OCI-LY7 (cell line): ENCODE measurements at regions not wholly inside any gene's neighbourhood (a gene's known extent, or its start where the extent isn't known, plus 50 kb on each side); places are given as distances from the start of the nearest gene placed in this dataset.

Experiments used
- BruUV-seq: library from RNA; stranded (reverse); fragments of 400-500 nt; replicated peaks from 2 replicates; lab custom pipeline; 2021; lab: Mats Ljungman, UMichigan
- CTCF ChIA-PET: fragments of 300-600 bp; sonication (Branson Sonifier 250); formaldehyde crosslinking; loops from one replicate; lab custom pipeline; 2022; ENCODE audit warnings: antibody characterized with exemption; ENCODE audit not compliant: unreplicated experiment; lab: Charles Lee
- POLR2A ChIA-PET: fragments of 300-600 bp; sonication (Branson Sonifier 250); formaldehyde crosslinking; loops from one replicate; lab custom pipeline; 2022; ENCODE audit warnings: antibody characterized with exemption; lab: Charles Lee
- DNase-seq: peaks from one replicate; pipeline ENCODE4 v3.0.0-alpha.2; 2015; ENCODE audit warnings: low spot score
- H2AFZ ChIP-seq: fragments of 200-600 bp; sonication (generic), shearing (Covaris generic); 2 replicates; pipeline ENCODE4 v1.6.1; 2014; ENCODE audit warnings: mild to moderate bottlenecking, antibody characterized with exemption, low read length, moderate library complexity
- H3K27ac ChIP-seq: fragments of 200-600 bp; sonication (generic); 2 replicates; pipeline ENCODE4 v1.5.1; 2014; ENCODE audit warnings: mixed run types, low read depth, mild to moderate bottlenecking, moderate library complexity, low read length, inconsistent platforms; ENCODE audit not compliant: poor library complexity, severe bottlenecking
- H3K36me3 ChIP-seq: fragments of 200-600 bp; sonication (generic); 2 replicates; pipeline ENCODE4 v1.6.1; 2014; ENCODE audit warnings: mild to moderate bottlenecking, antibody characterized with exemption, low read length, moderate library complexity, mixed read lengths; ENCODE audit not compliant: insufficient read depth
- H3K4me1 ChIP-seq: fragments of 200-600 bp; sonication (generic); 2 replicates; pipeline ENCODE4 v1.5.1; 2014; ENCODE audit warnings: mild to moderate bottlenecking, low read length; ENCODE audit not compliant: insufficient read depth, poor library complexity, severe bottlenecking
- H3K4me2 ChIP-seq: fragments of 200-600 bp; sonication (generic); 2 replicates; pipeline ENCODE4 v1.6.1; 2014; ENCODE audit warnings: mild to moderate bottlenecking, low read length
- H3K4me3 ChIP-seq: fragments of 200-600 bp; sonication (generic); 2 replicates; pipeline ENCODE4 v1.5.1; 2014; ENCODE audit warnings: mild to moderate bottlenecking, low read depth, low read length; ENCODE audit not compliant: poor library complexity, severe bottlenecking
- H3K79me2 ChIP-seq: fragments of 200-600 bp; sonication (generic); 2 replicates; pipeline ENCODE4 v1.6.1; 2016; ENCODE audit warnings: low read depth, mild to moderate bottlenecking, low read length, moderate library complexity, mixed read lengths; ENCODE audit not compliant: insufficient read depth
- H3K9me2 ChIP-seq: fragments of 200-600 bp; sonication (generic); 2 replicates; pipeline ENCODE4 v1.6.1; 2016; ENCODE audit warnings: mild to moderate bottlenecking, low read length, mixed read lengths; ENCODE audit not compliant: insufficient read depth
- H3K9me3 ChIP-seq: fragments of 200-600 bp; sonication (generic); 2 replicates; pipeline ENCODE4 v1.6.1; 2014; ENCODE audit warnings: mild to moderate bottlenecking, mixed run types, low read length, mixed read lengths
- H4K20me1 ChIP-seq: fragments of 200-600 bp; sonication (generic); 2 replicates; pipeline ENCODE4 v1.6.1; 2014; ENCODE audit warnings: mild to moderate bottlenecking, antibody characterized with exemption, low read length, moderate library complexity, mixed read lengths; ENCODE audit not compliant: insufficient read depth
- CTCF ChIP-seq: fragments of 200-600 bp; sonication (generic); conservative IDR thresholded peaks from 2 replicates; pipeline ENCODE4 v1.5.1; 2014; ENCODE audit warnings: mild to moderate bottlenecking, antibody characterized with exemption, low read length, moderate library complexity, mixed read lengths
- EZH2phosphoT487 ChIP-seq: fragments of 200-600 bp; sonication (generic); IDR thresholded peaks from 2 replicates; pipeline ENCODE4 v1.6.1; 2018; ENCODE audit warnings: low read depth, borderline replicate concordance, mild to moderate bottlenecking, mixed run types, antibody characterized with exemption, low read length, moderate library complexity, mixed read lengths
- intact Hi-C: fragments of 100-400 bp; cut with micrococcal nuclease; formaldehyde crosslinking; loops from one replicate; pipeline ENCODE4 v1.10.0; 2022; ENCODE audit not compliant: unreplicated experiment

GRCh38 chrX:101732870-101733269 is 73.2 kb upstream of the ARMCX2 start:
- CTCF ChIA-PET = no interaction called here
- Histone ChIP-seq H3K4me2 (no peak overlapping the region), H3K9me3 (no peaks in the 10 kb centered on the region)

GRCh38 chrX:101729986-101730385 is 70.3 kb upstream of the ARMCX2 start:
- H4K20me1 ChIP-seq = no peaks in the 10 kb centered on the region
- H3K36me3 ChIP-seq = no peaks in the 10 kb centered on the region
- H3K4me2 ChIP-seq = no peak overlapping the region
- DNase-seq = no peak
- intact Hi-C loops = no loop called here
- TF ChIP-seq EZH2phosphoT487 (no peak), CTCF (no peak)
- H3K4me1 ChIP-seq = no peaks in the 10 kb centered on the region
- no peaks in the 10 kb centered on the region for H3K79me2 ChIP-seq
- ChIA-PET CTCF (no interaction called here), POLR2A (no interaction called here)
- no peak overlapping the region for H3K27ac ChIP-seq
- H2AFZ ChIP-seq = no peak overlapping the region
- no peaks in the 10 kb centered on the region for H3K9me3 ChIP-seq
- H3K9me2 ChIP-seq = no peaks in the 10 kb centered on the region
- no peak overlapping the region for H3K4me3 ChIP-seq
- no TSS peak for BruUV-seq

More at GRCh38 chrX:101732870-101733269, 73.2 kb upstream of the ARMCX2 start:
- no peaks in the 10 kb centered on the region for H3K9me2 ChIP-seq
- DNase-seq = no peak
- BruUV-seq = no TSS peak
- POLR2A ChIA-PET = no interaction called here
- H2AFZ ChIP-seq = no peak overlapping the region
- intact Hi-C loops = no loop called here
- H4K20me1 ChIP-seq = no peaks in the 10 kb centered on the region
- H3K4me3 ChIP-seq = no peak overlapping the region
- H3K79me2 ChIP-seq = no peaks in the 10 kb centered on the region
- no peak overlapping the region for H3K27ac ChIP-seq
- no peaks in the 10 kb centered on the region for H3K36me3 ChIP-seq
- TF ChIP-seq EZH2phosphoT487 = no peak
- TF ChIP-seq CTCF = no peak
- no peaks in the 10 kb centered on the region for H3K4me1 ChIP-seq
